GM21737 (cell line): ENCODE measurements at regions not wholly inside any gene's neighbourhood (a gene's known extent, or its start where the extent isn't known, plus 50 kb on each side); places are given as distances from the start of the nearest gene placed in this dataset.

Experiments
- ATAC-seq: cut with Tn5 transposase; IDR thresholded peaks from one replicate; pipeline ENCODE4 v1.9.1; 2021; ENCODE audit warnings: mild to moderate bottlenecking, moderate library complexity; ENCODE audit not compliant: unreplicated experiment

GRCh38 chr6:133748628-133749027 is 140.3 kb upstream of the TCF21 start:
- ATAC-seq: no peak

GRCh38 chr6:133749427-133749826 is 139.5 kb upstream of the TCF21 start:
- ATAC-seq: no peak

GRCh38 chr6:133752129-133752528 is 136.8 kb upstream of the TCF21 start:
- no peak for ATAC-seq

GRCh38 chr6:133753756-133754155 is 135.2 kb upstream of the TCF21 start:
- no peak for ATAC-seq

DNA sequence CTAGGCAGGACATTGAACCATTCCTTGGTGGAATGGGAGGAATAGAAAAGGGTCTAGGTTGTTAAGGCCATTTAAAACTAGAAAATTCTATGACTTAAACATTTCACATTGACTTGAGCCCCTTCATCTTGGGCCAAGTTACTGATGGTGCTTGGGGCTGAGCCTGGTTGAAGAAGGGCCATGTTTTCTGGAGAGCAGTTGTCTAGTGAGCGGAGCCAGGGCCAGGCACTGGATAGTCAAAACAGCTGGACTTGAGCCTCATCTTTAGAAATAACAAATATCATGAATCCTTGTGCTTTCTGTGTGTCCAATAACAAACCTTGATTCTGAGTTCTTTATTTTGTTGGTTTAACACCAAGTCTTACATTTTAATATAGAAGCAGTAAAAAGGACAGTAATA is 134.6 kb upstream of the TCF21 start:
- ATAC-seq: no peak

DNA sequence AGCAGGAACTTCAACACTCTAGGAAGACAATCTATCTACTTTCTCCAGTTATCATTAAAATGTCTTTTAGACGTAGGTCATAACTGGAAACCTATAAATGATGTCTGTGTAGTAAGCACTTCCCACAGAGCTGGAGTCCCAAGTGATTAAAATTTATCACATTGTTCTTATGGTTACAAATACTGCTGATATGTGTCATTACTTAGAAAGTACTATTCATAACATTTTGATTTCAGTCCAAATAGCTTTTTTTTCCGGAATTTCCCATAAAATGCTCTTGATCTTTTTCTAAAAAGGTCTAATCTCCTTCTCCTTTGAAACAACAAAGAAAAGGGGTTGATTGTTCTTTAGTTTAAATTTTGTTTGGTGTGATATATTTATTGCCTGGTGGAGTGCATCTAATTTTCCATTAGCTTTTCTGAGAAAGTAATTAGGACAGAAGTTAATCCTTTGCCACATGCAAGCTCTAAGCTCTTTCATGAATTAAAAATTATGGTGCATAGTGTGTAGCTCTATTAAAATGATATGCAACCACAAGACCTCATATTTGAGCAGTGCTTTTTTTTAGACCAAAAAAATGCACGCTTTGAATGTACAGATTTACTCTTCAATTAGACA is 132.7 kb upstream of the TCF21 start:
- no peak for ATAC-seq

DNA sequence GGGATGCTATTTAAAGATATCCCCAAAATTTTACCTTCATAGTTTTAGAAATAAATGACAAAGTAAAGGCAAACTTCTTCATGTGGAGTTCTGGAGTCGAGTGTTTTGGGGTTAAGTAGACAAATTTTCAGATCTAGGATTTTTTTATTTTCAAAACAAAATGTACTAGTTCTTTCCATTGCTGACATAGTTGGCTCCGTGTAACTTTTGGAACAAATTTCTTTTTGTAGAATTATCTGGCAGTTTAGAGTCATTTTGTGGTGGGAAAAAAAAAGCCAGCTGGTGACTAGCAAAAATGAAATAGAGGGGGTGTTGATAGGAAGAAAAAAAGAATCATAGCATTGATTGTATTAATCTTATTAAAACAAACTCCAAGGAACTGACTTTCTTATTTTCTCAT is 131.6 kb upstream of the TCF21 start:
- ATAC-seq: no peak

DNA sequence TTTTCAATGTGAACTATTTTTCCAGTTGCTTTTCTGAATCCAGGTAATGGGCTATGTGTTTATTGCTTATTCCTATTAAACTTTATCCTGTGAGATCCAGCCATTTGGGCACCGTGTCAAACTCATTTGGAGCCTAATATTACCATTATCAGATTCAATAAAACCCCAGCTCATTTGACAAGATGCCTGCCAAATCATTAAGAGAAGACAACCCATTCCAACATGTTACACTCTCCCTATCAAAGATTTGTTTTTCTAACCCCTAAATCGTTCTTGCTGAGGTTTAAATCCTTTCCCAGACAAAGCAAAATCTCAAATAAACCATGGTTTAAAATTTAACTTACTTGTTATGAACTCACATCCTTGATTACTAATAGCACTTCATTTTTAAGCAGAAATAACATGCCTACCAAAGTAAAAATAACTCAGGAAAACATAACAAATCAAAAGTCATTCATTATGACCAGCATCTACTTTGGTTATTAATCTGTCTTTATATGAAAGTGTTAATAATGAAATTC is 130.0 kb upstream of the TCF21 start:
- no peak for ATAC-seq

- ATAC-seq: no peak
These were observed 129.4 kb upstream of the TCF21 start for GRCh38 chr6:133759524-133759923.

DNA sequence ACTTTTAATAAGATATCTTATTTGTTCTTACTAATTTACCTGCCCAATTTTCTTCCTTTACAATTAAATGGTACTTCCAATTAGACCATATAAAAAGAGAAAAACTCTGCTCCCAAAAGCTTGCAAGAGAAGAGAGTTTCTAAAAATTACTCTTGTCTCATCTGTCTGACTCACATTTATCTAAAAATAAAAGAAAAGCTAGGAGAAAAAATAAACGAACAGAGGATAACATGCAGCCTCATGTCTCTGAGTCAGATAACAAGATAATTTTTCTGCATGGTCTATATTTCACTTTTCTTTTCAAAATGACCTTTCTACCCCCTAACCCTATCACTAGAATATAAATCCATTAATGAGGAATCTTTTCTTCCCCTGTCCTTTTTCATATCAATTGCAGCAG is 127.2 kb upstream of the TCF21 start:
- no peak for ATAC-seq

GRCh38 chr6:133764008-133764753 is 124.7 kb upstream of the TCF21 start:
- ATAC-seq: no peak

DNA sequence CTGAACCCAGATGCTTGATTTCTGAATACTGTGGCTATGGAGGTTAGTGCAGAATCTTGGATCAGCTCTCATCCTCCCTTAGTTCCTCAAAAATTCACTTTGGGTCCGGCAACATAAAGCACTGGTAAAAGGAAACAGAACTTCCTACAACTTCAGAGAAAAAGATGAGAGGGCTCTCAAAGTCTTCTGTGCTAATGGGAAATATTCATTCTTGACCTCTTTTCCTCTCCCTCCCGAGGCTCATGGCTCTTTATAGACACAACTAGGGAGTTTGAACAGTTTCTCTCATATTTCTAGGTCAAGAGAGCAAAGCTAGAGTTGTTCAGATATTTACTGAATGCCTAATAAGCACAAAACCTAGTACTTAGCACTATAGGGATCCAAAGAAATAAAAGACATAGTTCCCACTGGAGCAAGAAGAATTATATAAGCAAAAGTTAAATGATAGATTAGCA is 124.1 kb upstream of the TCF21 start:
- no peak for ATAC-seq

- no peak for ATAC-seq
These were observed 121.4 kb upstream of the TCF21 start for GRCh38 chr6:133767357-133767970.

GRCh38 chr6:133768656-133769295 is 120.1 kb upstream of the TCF21 start:
- no peak for ATAC-seq

DNA sequence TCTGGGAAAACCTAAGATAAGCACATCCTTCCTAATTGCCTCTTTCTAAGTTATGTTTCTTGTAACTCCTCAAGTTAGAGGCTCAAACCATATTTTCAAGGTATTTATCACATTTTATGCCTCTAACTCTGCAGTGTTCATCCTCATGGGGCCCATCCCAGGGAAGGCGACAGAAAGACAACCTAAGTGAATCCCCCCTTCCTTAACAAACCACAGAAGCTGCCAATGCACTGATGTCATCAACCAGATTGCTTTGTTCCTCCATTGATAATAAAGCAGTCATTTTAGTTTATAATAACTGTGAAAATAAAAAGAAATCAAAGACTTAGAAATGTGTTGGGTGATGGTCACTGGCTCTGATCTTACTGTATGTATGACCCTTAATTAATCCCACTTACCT is 119.5 kb upstream of the TCF21 start:
- ATAC-seq: no peak

DNA sequence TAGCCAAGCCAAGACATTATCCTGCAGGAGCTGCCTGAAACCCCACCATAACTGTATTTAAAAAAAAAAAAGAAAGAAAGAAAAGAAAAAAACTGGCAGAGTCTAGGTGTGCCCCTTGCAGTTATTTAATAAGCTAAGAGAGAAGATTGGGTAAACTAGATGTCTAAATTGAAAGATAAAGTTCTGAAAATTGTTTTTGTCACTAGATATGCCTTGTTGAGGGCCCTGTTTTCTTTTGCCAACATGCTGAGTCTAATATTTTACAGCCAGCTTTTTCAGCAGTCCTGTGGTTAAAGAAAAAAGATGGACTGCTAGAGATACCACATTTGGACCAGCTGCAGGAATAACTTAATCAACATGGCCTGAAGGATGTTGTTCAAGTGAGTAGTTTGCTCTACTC is 116.3 kb upstream of the TCF21 start:
- no peak for ATAC-seq

GRCh38 chr6:133773776-133774175 is 115.1 kb upstream of the TCF21 start:
- ATAC-seq: no peak

GRCh38 chr6:133774356-133774755 is 114.6 kb upstream of the TCF21 start:
- no peak for ATAC-seq

DNA sequence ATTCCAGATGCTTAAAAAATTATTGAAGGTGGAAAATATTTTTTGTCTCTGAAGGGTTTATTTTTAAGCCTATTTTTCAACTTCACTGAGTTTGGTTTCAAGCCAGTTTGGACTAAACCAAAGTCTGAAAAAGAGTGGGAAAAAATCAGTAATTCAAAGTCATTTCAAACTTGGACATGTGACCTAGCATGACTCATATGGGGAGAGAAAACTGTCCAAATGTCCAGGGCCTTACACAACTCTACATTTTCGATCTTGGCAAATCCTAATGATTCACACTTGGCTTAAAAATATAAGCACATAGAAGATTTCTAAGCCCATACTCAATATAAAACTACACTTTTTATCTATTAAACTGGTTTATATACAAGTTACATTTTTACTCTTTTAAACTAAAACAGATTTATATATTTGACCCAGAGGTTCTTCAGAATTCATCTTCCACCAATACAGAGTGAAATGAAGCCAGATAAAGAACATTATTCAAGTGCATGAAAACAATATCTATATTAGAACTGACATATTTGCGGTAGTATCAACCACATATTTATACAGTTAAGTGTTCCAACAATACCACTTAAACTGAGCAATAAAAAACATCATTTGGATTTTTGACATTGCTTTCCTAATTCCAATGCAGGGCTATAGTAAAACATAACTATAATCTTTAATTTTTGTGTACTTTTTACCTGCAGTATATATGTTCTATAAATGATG is 110.3 kb upstream of the TCF21 start:
- ATAC-seq: no peak

DNA sequence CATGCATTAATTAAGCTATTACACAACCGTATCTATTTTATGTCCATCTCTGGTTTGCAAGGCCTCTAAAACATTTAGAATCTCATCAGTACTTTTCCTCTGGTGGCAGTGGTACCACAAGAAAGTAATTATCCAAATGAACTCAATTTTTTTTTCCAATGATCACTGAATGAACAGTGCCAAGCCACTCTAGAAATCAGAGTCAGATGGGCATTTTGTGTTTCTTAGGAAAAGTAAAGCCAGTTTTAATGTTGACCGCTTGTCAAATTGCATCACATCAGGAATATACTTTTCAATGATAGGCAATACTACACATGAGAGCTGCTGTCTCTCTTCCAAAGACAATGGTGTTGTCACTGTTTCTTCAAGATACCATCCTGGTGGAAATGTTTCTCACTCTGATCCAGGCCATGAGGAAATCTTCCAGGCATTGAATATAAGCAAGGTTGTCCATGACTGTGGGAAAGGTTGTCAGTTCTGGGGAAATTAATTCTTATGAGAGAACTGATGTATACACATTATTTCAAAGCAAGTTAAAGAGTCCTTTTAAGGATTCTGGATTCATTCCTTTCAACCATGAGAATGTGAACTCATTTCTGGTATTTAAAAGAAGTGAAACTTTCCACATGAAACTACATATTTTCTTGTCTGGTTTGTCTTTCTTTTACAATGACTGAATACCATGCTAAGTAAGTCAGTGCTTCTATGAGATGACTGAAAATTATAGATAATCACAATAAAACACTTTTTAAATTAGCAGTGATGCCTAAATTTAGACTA is 108.8 kb upstream of the TCF21 start:
- no peak for ATAC-seq
